T-helper 2 cell (primary cell): ENCODE measurements at regions not wholly inside any gene's neighbourhood (a gene's known extent, or its start where the extent isn't known, plus 50 kb on each side); places are given as distances from the start of the nearest gene placed in this dataset.

ENCODE experiments used
- DNase-seq, 5 experiments: peaks; one replicate each; pipeline versions ENCODE4 v3.0.0 to v3.0.0-alpha.2; 2012 to 2022

- no peak for DNase-seq
Observed at GRCh38 chr10:57320416-57320815, 947.3 kb downstream of the IPMK start.

- no peak for DNase-seq
Observed at GRCh38 chr10:57314046-57314445, 953.0 kb upstream of the ZWINT start.

GRCh38 chr10:57303566-57303965, 942.5 kb upstream of the ZWINT start:
- no peak for DNase-seq

GRCh38 chr10:57300718-57301117, 939.7 kb upstream of the ZWINT start:
- DNase-seq, result no peak

- no peak for DNase-seq
Observed at GRCh38 chr10:57294698-57295097, 933.6 kb upstream of the ZWINT start.

- DNase-seq, result no peak
Observed at GRCh38 chr10:57288754-57289153, 927.7 kb upstream of the ZWINT start.

- DNase-seq, result no peak
Observed at GRCh38 chr10:57262892-57263291, 901.8 kb upstream of the ZWINT start.

- no peak for DNase-seq
Observed at GRCh38 chr10:57260175-57260574, 899.1 kb upstream of the ZWINT start.

- no peak for DNase-seq
Observed at GRCh38 chr10:57249615-57250281, 888.7 kb upstream of the ZWINT start.

- no peak for DNase-seq
Observed at GRCh38 chr10:57247271-57247670, 886.2 kb upstream of the ZWINT start.

GRCh38 chr10:57225920-57226319, 864.9 kb upstream of the ZWINT start:
- no peak for DNase-seq

- no peak for DNase-seq
Observed at GRCh38 chr10:57224811-57225210, 863.8 kb upstream of the ZWINT start.

GRCh38 chr10:57222603-57223002, 861.5 kb upstream of the ZWINT start:
- DNase-seq, result no peak

GRCh38 chr10:57222129-57222528, 861.1 kb upstream of the ZWINT start:
- DNase-seq, result no peak

GRCh38 chr10:57221674-57222073, 860.6 kb upstream of the ZWINT start:
- DNase-seq, result no peak

GRCh38 chr10:57218382-57218781, 857.3 kb upstream of the ZWINT start:
- no peak for DNase-seq

GRCh38 chr10:57202356-57202755, 841.3 kb upstream of the ZWINT start:
- no peak for DNase-seq

GRCh38 chr10:57188846-57189245, 827.8 kb upstream of the ZWINT start:
- DNase-seq, result no peak

GRCh38 chr10:57186201-57186600, 825.1 kb upstream of the ZWINT start:
- no peak for DNase-seq

- no peak for DNase-seq
Observed at GRCh38 chr10:57169597-57169996, 808.5 kb upstream of the ZWINT start.

GRCh38 chr10:57168611-57169240, 807.7 kb upstream of the ZWINT start:
- no peak for DNase-seq

GRCh38 chr10:57165671-57166070, 804.6 kb upstream of the ZWINT start:
- no peak for DNase-seq

GRCh38 chr10:57162231-57162630, 801.2 kb upstream of the ZWINT start:
- DNase-seq, result no peak

- no peak for DNase-seq
Observed at GRCh38 chr10:57161157-57161556, 800.1 kb upstream of the ZWINT start.

- no peak for DNase-seq
Observed at GRCh38 chr10:57145548-57145947, 784.5 kb upstream of the ZWINT start.
